IMR-90 (cell line): ENCODE measurements at regions not wholly inside any gene's neighbourhood (a gene's known extent, or its start where the extent isn't known, plus 50 kb on each side); places are given as distances from the start of the nearest gene placed in this dataset.

Experiments
- ATAC-seq: fragments of 200-7000 bp; cut with Tn5 transposase; 2 replicates; pipeline ENCODE4 v1.9.1; 2020; ENCODE audit warnings: low read depth, mild to moderate bottlenecking, moderate library complexity
- BruUV-seq: library from RNA; stranded (reverse); fragments of 400-500 nt; replicated peaks from 2 replicates; lab custom pipeline; 2021; lab: Mats Ljungman, UMichigan
- CTCF ChIA-PET: fragments of 300-600 bp; formaldehyde crosslinking; extraction: SDS; loops from one replicate; lab custom pipeline; 2021; ENCODE audit warnings: antibody characterized with exemption; lab: Yijun Ruan, JAX
- POLR2A ChIA-PET: fragments of 300-600 bp; sonication (Branson Sonifier 250); formaldehyde crosslinking; loops from one replicate; lab custom pipeline; 2022; ENCODE audit warnings: antibody characterized with exemption; ENCODE audit not compliant: unreplicated experiment; lab: Charles Lee
- DNase-seq: peaks from one replicate; pipeline ENCODE4 v3.0.0; 2013
- H2AFZ ChIP-seq: replicated peaks from 2 replicates; pipeline ENCODE3; 2013; ENCODE audit warnings: low read length, mild to moderate bottlenecking; ENCODE audit not compliant: poor library complexity
- H2AK5ac ChIP-seq: 2 replicates; pipeline ENCODE4 v1.6.1; 2013; ENCODE audit warnings: low read depth, low read length, inconsistent platforms
- H2AK9ac ChIP-seq: replicated peaks from 2 replicates; pipeline ENCODE3; 2013; ENCODE audit warnings: mild to moderate bottlenecking, low read depth, low read length, moderate library complexity; ENCODE audit not compliant: poor library complexity
- H2BK120ac ChIP-seq: 2 replicates; pipeline ENCODE4 v1.6.1; 2013; ENCODE audit warnings: low read depth, low read length, inconsistent platforms
- H2BK15ac ChIP-seq: 3 replicates; pipeline ENCODE4 v1.6.1; 2013; ENCODE audit warnings: low read depth, low read length, inconsistent platforms
- H2BK20ac ChIP-seq: 2 replicates; pipeline ENCODE4 v1.6.1; 2013; ENCODE audit warnings: low read depth, mild to moderate bottlenecking, inconsistent platforms, low read length, moderate library complexity
- H2BK5ac ChIP-seq: 2 replicates; pipeline ENCODE4 v1.6.1; 2013; ENCODE audit warnings: mild to moderate bottlenecking, low read depth, low read length, inconsistent platforms; ENCODE audit not compliant: poor library complexity, severe bottlenecking
- H3K14ac ChIP-seq: replicated peaks from 2 replicates; pipeline ENCODE4 v1.6.1; 2013; ENCODE audit warnings: low read depth, low read length, inconsistent platforms
- H3K18ac ChIP-seq: 2 replicates; pipeline ENCODE4 v1.6.1; 2013; ENCODE audit warnings: low read depth, low read length, control low read depth
- H3K23ac ChIP-seq: 2 replicates; pipeline ENCODE4 v1.6.1; 2013; ENCODE audit warnings: low read depth, low read length, inconsistent platforms
- H3K27ac ChIP-seq: 2 replicates; pipeline ENCODE4 v1.5.1; 2013; ENCODE audit warnings: mild to moderate bottlenecking, control low read depth, low read length; ENCODE audit not compliant: insufficient read depth
- H3K27me3 ChIP-seq: 2 replicates; pipeline ENCODE4 v1.6.1; 2013; ENCODE audit warnings: low read length; ENCODE audit not compliant: control insufficient read depth, insufficient read depth
- H3K36me3 ChIP-seq: 2 replicates; pipeline ENCODE4 v1.6.1; 2013; ENCODE audit warnings: low read length, mixed read lengths; ENCODE audit not compliant: control insufficient read depth, insufficient read depth
- H3K4ac ChIP-seq: 2 replicates; pipeline ENCODE4 v1.6.1; 2013; ENCODE audit warnings: low read depth, low read length, inconsistent platforms
- H3K4me1 ChIP-seq: 2 replicates; pipeline ENCODE4 v1.6.1; 2013; ENCODE audit warnings: low read length, mixed read lengths; ENCODE audit not compliant: control insufficient read depth, insufficient read depth
- H3K4me2 ChIP-seq: 2 replicates; pipeline ENCODE4 v1.6.1; 2013; ENCODE audit warnings: low read depth, mild to moderate bottlenecking, control low read depth, low read length, moderate library complexity
- H3K4me3 ChIP-seq: 2 replicates; pipeline ENCODE4 v1.5.1; 2013; ENCODE audit warnings: low read depth, mild to moderate bottlenecking, control low read depth, low read length, moderate library complexity; ENCODE audit not compliant: insufficient read depth
- H3K56ac ChIP-seq: 2 replicates; pipeline ENCODE4 v1.6.1; 2013; ENCODE audit warnings: low read length, inconsistent platforms; ENCODE audit not compliant: insufficient read depth; ENCODE audit errors: extremely low read depth
- H3K79me1 ChIP-seq, 2 experiments: 2 replicates each; pipeline ENCODE4 v1.6.1; 2013; ENCODE audit warnings: low read length in 2 of 2, inconsistent platforms in 1 of 2, low read depth in 1 of 2
- H3K9ac ChIP-seq: 2 replicates; pipeline ENCODE4 v1.6.1; 2013; ENCODE audit warnings: low read depth, low read length, control low read depth
- H3K9me1 ChIP-seq: 2 replicates; pipeline ENCODE4 v1.6.1; 2013; ENCODE audit warnings: low read length, inconsistent platforms; ENCODE audit not compliant: insufficient read depth
- H3K9me3 ChIP-seq: 2 replicates; pipeline ENCODE4 v1.6.1; 2013; ENCODE audit warnings: low read length; ENCODE audit not compliant: control insufficient read depth, insufficient read depth
- H4K20me1 ChIP-seq: 2 replicates; pipeline ENCODE4 v1.6.1; 2013; ENCODE audit warnings: low read length, inconsistent platforms; ENCODE audit not compliant: insufficient read depth
- H4K5ac ChIP-seq: 2 replicates; pipeline ENCODE4 v1.6.1; 2013; ENCODE audit warnings: mild to moderate bottlenecking, low read depth, low read length, control low read depth
- H4K8ac ChIP-seq, 2 experiments: 2 replicates each; pipeline ENCODE4 v1.6.1; 2013; ENCODE audit warnings: low read depth in 2 of 2, low read length in 2 of 2, control low read depth in 1 of 2, inconsistent platforms in 1 of 2
- H4K91ac ChIP-seq: 2 replicates; pipeline ENCODE4 v1.6.1; 2013; ENCODE audit warnings: low read depth, low read length, inconsistent platforms; ENCODE audit not compliant: insufficient read depth
- CEBPB ChIP-seq: IDR thresholded peaks from 2 replicates; pipeline ENCODE4 v1.6.1; 2012; ENCODE audit warnings: low read depth, low read length, improper control_type of control experiment
- FOS ChIP-seq: fragments of 150-350 bp; IDR thresholded peaks from 2 replicates; pipeline ENCODE4 v1.6.1; 2016; ENCODE audit warnings: low read depth, low read length
- WGBS, 2 experiments: methylation state at CpG; one replicate each; pipeline versions ENCODE4 v1.1.5 to v1.1.7; 2013; ENCODE audit warnings: missing lambda C conversion rate in 2 of 2; ENCODE audit not compliant: insufficient read length in 1 of 2; ENCODE audit errors: extremely low coverage in 2 of 2; 5-methylcytosine and 5-hydroxymethylcytosine counted together
- dilution Hi-C: fragments of 300-500 bp; cut with HindIII; formaldehyde crosslinking; loops from one replicate; pipeline ENCODE4 v1.14.3; 2018; ENCODE audit warnings: low sequenced_read_pairs; ENCODE audit not compliant: unreplicated experiment
- in situ Hi-C: fragments of 300-500 bp; cut with MboI; formaldehyde crosslinking; loops from 3 replicates; pipeline ENCODE4 v1.14.3; 2019; ENCODE audit warnings: low sequenced_read_pairs, inconsistent platforms, mixed read lengths
- intact Hi-C: fragments of 100-400 bp; cut with micrococcal nuclease; formaldehyde crosslinking; loops from 2 replicates; pipeline ENCODE4 v1.10.0; 2022

GRCh38 chr4:151962138-151962823 is 201.5 kb upstream of the GATB start:
- Histone ChIP-seq H3K56ac (no peak overlapping the region), H3K36me3 (no peaks in the 10 kb centered on the region), H2AFZ (no peak overlapping the region), H2AK9ac (no peak overlapping the region), H3K4me1 (no peaks in the 10 kb centered on the region), H2AK5ac (no peak overlapping the region), H3K9ac (no peak overlapping the region), H3K23ac (no peak overlapping the region), H3K4me3 (no peak overlapping the region), H3K9me1 (no peaks in the 10 kb centered on the region), H3K14ac (no peak overlapping the region), H2BK20ac (no peak overlapping the region), H2BK15ac (no peak overlapping the region), H4K91ac (no peak overlapping the region), H3K4me2 (no peak overlapping the region), H3K9me3 (no peaks in the 10 kb centered on the region), H3K18ac (no peak overlapping the region), H4K20me1 (no peaks in the 10 kb centered on the region), H2BK120ac (no peak overlapping the region), H4K5ac (no peak overlapping the region), H3K27ac (no peak overlapping the region), H4K8ac (no peak overlapping the region), H2BK5ac (no peak overlapping the region), H3K79me1 (no peaks in the 10 kb centered on the region), H3K4ac (no peak overlapping the region), H3K27me3 (peaks cover 5% of the 10 kb centered on the region)
- ATAC-seq (no peak), DNase-seq (no peak)
- in situ Hi-C loops: no loop called here
- WGBS, 2 experiments: no CpG with 5 or more reads among the region's 4 CpGs
- dilution Hi-C loops: no loop called here
- TF ChIP-seq CEBPB: peak; percentile 6; the same call in 1 of the 2 replicates
- TF ChIP-seq FOS: no peak
- intact Hi-C loops: no loop called here
- ChIA-PET POLR2A (no interaction called here), CTCF (no interaction called here)
- no TSS peak for BruUV-seq
